Astrocyte of the spinal cord (primary cell): ENCODE measurements at regions not wholly inside any gene's neighbourhood (a gene's known extent, or its start where the extent isn't known, plus 50 kb on each side); places are given as distances from the start of the nearest gene placed in this dataset.

Experiments
- DNase-seq: peaks from one replicate; pipeline ENCODE4 v3.0.0; 2011; ENCODE audit warnings: low read depth, low spot score
- H3K4me3 ChIP-seq: 2 replicates; pipeline ENCODE4 v1.5.1; 2011; ENCODE audit warnings: low read depth, mild to moderate bottlenecking, low read length, moderate library complexity
- in situ Hi-C: cut with HindIII; loops from 2 replicates; pipeline ENCODE4 v1.10.0; 2017; ENCODE audit warnings: low sequenced_read_pairs
- TF ChIP-seq, protein P1 (sequence below): IDR thresholded peaks from 2 replicates; pipeline ENCODE4 v1.5.1; 2012; ENCODE audit warnings: low read depth, mild to moderate bottlenecking, low read length, inconsistent platforms

DNA sequence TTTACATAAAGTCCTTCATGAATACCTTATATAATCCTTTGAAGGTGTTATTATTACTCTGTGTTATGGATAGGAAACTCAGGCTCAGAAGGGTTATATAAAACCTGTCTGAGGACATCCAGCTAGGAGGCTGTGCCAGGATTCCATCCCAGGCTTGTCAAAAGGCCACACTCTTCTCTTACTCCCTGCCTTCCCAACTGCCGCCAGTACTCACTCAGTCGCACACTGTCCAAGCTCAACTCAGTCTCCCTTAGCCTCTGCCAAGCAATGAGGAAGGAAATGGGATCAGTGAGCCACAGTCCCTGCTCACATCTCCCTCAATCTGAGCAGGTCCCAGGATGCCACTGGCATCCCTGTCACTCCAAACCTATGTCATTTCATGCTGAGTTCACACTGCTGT is 94.4 kb downstream of the NAV1 start:
- TF ChIP-seq, protein P1, sequence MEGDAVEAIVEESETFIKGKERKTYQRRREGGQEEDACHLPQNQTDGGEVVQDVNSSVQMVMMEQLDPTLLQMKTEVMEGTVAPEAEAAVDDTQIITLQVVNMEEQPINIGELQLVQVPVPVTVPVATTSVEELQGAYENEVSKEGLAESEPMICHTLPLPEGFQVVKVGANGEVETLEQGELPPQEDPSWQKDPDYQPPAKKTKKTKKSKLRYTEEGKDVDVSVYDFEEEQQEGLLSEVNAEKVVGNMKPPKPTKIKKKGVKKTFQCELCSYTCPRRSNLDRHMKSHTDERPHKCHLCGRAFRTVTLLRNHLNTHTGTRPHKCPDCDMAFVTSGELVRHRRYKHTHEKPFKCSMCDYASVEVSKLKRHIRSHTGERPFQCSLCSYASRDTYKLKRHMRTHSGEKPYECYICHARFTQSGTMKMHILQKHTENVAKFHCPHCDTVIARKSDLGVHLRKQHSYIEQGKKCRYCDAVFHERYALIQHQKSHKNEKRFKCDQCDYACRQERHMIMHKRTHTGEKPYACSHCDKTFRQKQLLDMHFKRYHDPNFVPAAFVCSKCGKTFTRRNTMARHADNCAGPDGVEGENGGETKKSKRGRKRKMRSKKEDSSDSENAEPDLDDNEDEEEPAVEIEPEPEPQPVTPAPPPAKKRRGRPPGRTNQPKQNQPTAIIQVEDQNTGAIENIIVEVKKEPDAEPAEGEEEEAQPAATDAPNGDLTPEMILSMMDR: no peak
- no peak overlapping the region for H3K4me3 ChIP-seq
- DNase-seq: no peak
- in situ Hi-C loops: no loop called here

DNA sequence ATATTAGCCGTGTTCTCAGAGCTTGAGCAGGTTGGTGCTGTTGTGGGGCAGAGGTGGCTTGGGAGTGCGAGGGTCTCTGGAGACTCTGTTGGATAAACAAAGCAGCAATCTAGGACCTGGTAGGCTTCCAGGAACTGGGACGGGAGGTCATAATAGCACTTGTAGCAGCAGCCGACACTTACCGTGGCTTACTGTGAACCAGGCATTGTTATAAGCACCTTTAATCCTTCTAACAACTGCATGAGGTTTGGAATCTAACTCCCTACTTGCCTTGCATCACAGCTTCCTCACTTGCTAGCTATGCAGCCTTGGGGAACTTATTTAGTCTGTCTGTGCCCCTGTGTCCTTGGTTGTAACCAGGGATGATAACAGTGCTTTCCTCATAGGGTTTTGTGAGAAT is 94.9 kb downstream of the NAV1 start:
- no peak overlapping the region for H3K4me3 ChIP-seq
- no peak for DNase-seq
- TF ChIP-seq, protein P1: no peak
- in situ Hi-C loops: no loop called here

DNA sequence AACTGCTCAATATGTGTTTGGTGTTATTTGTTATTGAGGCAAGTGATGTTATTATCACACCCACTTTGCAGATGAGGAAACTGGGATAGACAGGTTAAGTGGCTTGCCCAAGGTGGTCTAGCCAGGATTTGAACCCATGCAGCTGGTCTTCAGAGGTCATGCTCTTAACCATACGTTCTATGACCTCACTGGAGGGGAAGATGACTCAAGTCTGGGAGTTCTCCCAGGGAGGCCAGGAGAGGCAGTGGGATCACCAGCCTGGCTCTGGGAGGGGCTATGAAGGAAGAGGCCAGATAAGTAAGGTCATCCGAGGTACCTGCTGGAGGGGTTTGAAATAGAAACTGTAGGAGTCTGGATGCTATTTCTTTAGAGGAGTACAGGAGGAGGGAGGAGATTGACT is 95.3 kb downstream of the NAV1 start:
- no peak overlapping the region for H3K4me3 ChIP-seq
- TF ChIP-seq, protein P1: no peak
- in situ Hi-C loops: no loop called here
- peak; percentile 55 for DNase-seq

- no peak for DNase-seq
- TF ChIP-seq, protein P1: no peak
- in situ Hi-C loops: no loop called here
- H3K4me3 ChIP-seq: no peak overlapping the region
Observed at GRCh38 chr1:201636097-201636496, 97.2 kb downstream of the NAV1 start.

GRCh38 chr1:201636510-201636971 is 97.6 kb downstream of the NAV1 start:
- peak; percentile 72 for DNase-seq
- TF ChIP-seq, protein P1: no peak
- H3K4me3 ChIP-seq: no peak overlapping the region
- in situ Hi-C loops: no loop called here

- in situ Hi-C loops: no loop called here
- DNase-seq: peak; percentile 40
- TF ChIP-seq, protein P1: no peak
- H3K4me3 ChIP-seq: no peak overlapping the region
Observed at GRCh38 chr1:201637282-201638079, 98.6 kb downstream of the NAV1 start.
